PC-9 (cell line): ENCODE measurements at regions not wholly inside any gene's neighbourhood (a gene's known extent, or its start where the extent isn't known, plus 50 kb on each side); places are given as distances from the start of the nearest gene placed in this dataset.

Experiments
- BruUV-seq: library from RNA; stranded (reverse); fragments of 400-500 nt; replicated peaks from 2 replicates; lab custom pipeline; 2021; lab: Mats Ljungman, UMichigan
- CTCF ChIA-PET: fragments of 300-600 bp; sonication (Branson Sonifier 250); formaldehyde crosslinking; loops from one replicate; lab custom pipeline; 2022; ENCODE audit warnings: antibody characterized with exemption; lab: Charles Lee
- POLR2A ChIA-PET: fragments of 300-600 bp; sonication (Branson Sonifier 250); formaldehyde crosslinking; loops from one replicate; lab custom pipeline; 2022; ENCODE audit warnings: antibody characterized with exemption; ENCODE audit not compliant: unreplicated experiment; lab: Charles Lee
- DNase-seq, 2 experiments: peaks; one replicate each; pipeline versions ENCODE4 v3.0.0 to v3.0.0-alpha.2; 2015 to 2022; ENCODE audit warnings: mixed read lengths in 1 of 2
- H2AFZ ChIP-seq: fragments of 200-600 bp; sonication (generic); 2 replicates; pipeline ENCODE4 v1.8.1; 2017; ENCODE audit warnings: antibody characterized with exemption
- H3F3A ChIP-seq: fragments of 200-600 bp; sonication (generic); 2 replicates; pipeline ENCODE4 v1.8.1; 2017; ENCODE audit warnings: antibody characterized with exemption, mild to moderate bottlenecking, low read depth; ENCODE audit not compliant: insufficient read depth
- H3K27ac ChIP-seq: fragments of 200-600 bp; sonication (generic); 2 replicates; pipeline ENCODE4 v1.6.1; 2016; ENCODE audit warnings: mixed run types
- H3K27me3 ChIP-seq: fragments of 200-600 bp; sonication (generic); 2 replicates; pipeline ENCODE4 v1.6.1; 2016; ENCODE audit warnings: low read depth, mixed run types; ENCODE audit not compliant: insufficient read depth
- H3K36me3 ChIP-seq: fragments of 200-600 bp; sonication (generic); 2 replicates; pipeline ENCODE4 v1.6.1; 2016; ENCODE audit warnings: low read depth, mixed run types
- H3K4me1 ChIP-seq: fragments of 200-600 bp; sonication (generic); replicated peaks from 2 replicates; pipeline ENCODE4 v1.6.1; 2016; ENCODE audit warnings: mixed run types; ENCODE audit not compliant: insufficient read depth
- H3K4me2 ChIP-seq: fragments of 200-600 bp; sonication (generic); 2 replicates; pipeline ENCODE4 v1.6.1; 2017; ENCODE audit warnings: mixed run types
- H3K4me3 ChIP-seq: fragments of 200-600 bp; sonication (generic); 2 replicates; pipeline ENCODE4 v1.6.1; 2016; ENCODE audit warnings: mixed run types
- H3K79me2 ChIP-seq: fragments of 200-600 bp; sonication (generic); 2 replicates; pipeline ENCODE4 v1.6.1; 2017; ENCODE audit warnings: low read depth, mixed run types
- H3K9me2 ChIP-seq: fragments of 200-600 bp; sonication (generic); 2 replicates; pipeline ENCODE4 v1.8.1; 2017; ENCODE audit warnings: mild to moderate bottlenecking; ENCODE audit not compliant: insufficient read depth
- H3K9me3 ChIP-seq: fragments of 200-600 bp; sonication (generic); 2 replicates; pipeline ENCODE4 v1.8.1; 2016; ENCODE audit warnings: low read depth; ENCODE audit not compliant: insufficient read depth
- H4K20me1 ChIP-seq: fragments of 200-600 bp; sonication (generic); 2 replicates; pipeline ENCODE4 v1.8.1; 2017; ENCODE audit not compliant: insufficient read depth
- CTCF ChIP-seq: fragments of 200-600 bp; sonication (generic); conservative IDR thresholded peaks from 2 replicates; pipeline ENCODE4 v1.6.1; 2017; ENCODE audit warnings: mixed run types, antibody characterized with exemption, mild to moderate bottlenecking, moderate library complexity
- EZH2 ChIP-seq: fragments of 200-600 bp; sonication (generic); IDR thresholded peaks from 2 replicates; pipeline ENCODE4 v1.8.0; 2017; ENCODE audit warnings: antibody characterized with exemption, low read depth
- intact Hi-C: fragments of 100-400 bp; cut with micrococcal nuclease; formaldehyde crosslinking; loops from one replicate; pipeline ENCODE4 v1.10.0; 2022; ENCODE audit not compliant: unreplicated experiment

GRCh38 chr4:1464581-1465171 is 58.4 kb upstream of the NKX1-1 start:
- no peak for DNase-seq
- Histone ChIP-seq H3K4me1 (no peaks in the 10 kb centered on the region), H3K27ac (no peak overlapping the region), H3K9me3 (no peaks in the 10 kb centered on the region), H3K4me2 (no peak overlapping the region), H3K36me3 (no peaks in the 10 kb centered on the region), H3K4me3 (no peak overlapping the region), H3F3A (no peaks in the 10 kb centered on the region), H3K79me2 (no peaks in the 10 kb centered on the region), H4K20me1 (no peaks in the 10 kb centered on the region), H3K27me3 (peaks cover 87% of the 10 kb centered on the region), H3K9me2 (no peaks in the 10 kb centered on the region), H2AFZ (no peak overlapping the region)
- CTCF ChIA-PET = no interaction called here
- POLR2A ChIA-PET = no interaction called here
- intact Hi-C loops = no loop called here
- no TSS peak for BruUV-seq
- TF ChIP-seq CTCF = no peak
- no peak for TF ChIP-seq EZH2

DNA sequence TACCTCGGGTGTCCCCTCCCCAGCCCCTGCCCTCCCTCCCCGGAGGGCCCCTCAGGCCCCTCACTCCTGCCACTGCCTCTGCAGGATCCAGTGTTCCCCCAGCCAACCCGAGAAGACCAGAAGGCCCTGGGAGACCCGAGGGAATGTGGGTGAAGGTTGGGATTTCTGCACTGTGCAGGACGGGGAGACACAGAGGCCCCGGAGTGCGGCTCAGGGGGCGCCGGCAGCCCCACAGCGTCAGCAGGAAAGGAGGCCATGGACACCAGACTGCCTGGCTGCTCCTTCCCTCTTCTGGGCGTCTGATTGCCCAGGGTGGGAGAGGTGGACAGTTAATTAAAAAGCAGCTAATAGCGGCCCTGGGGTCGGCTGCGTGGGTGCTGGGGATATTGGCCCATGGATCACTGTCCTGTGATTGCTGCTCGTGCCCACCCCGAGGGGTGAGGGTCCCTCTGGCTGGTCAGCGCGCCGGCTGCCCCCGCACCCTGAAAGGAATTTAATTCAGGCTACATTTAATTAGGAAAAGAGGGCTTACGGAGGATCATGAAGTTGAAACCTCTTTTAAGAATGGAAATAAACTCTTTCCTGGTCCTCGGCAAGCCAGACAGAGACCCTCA is 57.8 kb upstream of the NKX1-1 start:
- peaks cover 87% of the 10 kb centered on the region for H3K27me3 ChIP-seq
- no peaks in the 10 kb centered on the region for H3K36me3 ChIP-seq
- H3K9me3 ChIP-seq = no peaks in the 10 kb centered on the region
- BruUV-seq = no TSS peak
- DNase-seq = no peak
- ChIA-PET CTCF (no interaction called here), POLR2A (no interaction called here)
- no peak overlapping the region for H2AFZ ChIP-seq
- H3K4me2 ChIP-seq = no peak overlapping the region
- TF ChIP-seq CTCF (no peak), EZH2 (no peak)
- no peak overlapping the region for H3K4me3 ChIP-seq
- intact Hi-C loops = no loop called here
- no peaks in the 10 kb centered on the region for H4K20me1 ChIP-seq
- no peaks in the 10 kb centered on the region for H3F3A ChIP-seq
- no peaks in the 10 kb centered on the region for H3K79me2 ChIP-seq
- no peak overlapping the region for H3K27ac ChIP-seq
- H3K9me2 ChIP-seq = no peaks in the 10 kb centered on the region
- H3K4me1 ChIP-seq = no peaks in the 10 kb centered on the region

GRCh38 chr4:1463088-1463926 is 57.1 kb upstream of the NKX1-1 start:
- POLR2A ChIA-PET = no interaction called here
- Histone ChIP-seq H3K9me3 (no peaks in the 10 kb centered on the region), H2AFZ (no peak overlapping the region), H3K4me3 (no peak overlapping the region), H3K79me2 (no peaks in the 10 kb centered on the region), H3K4me2 (no peak overlapping the region), H4K20me1 (no peaks in the 10 kb centered on the region), H3K36me3 (no peaks in the 10 kb centered on the region), H3K27ac (no peak overlapping the region), H3K27me3 (peaks cover 92% of the 10 kb centered on the region), H3F3A (no peaks in the 10 kb centered on the region), H3K4me1 (no peaks in the 10 kb centered on the region), H3K9me2 (no peaks in the 10 kb centered on the region)
- intact Hi-C loops = no loop called here
- DNase-seq = no peak
- TF ChIP-seq CTCF = no peak
- 0 out of 2 replicates have a peak, but pooled peaks have one; percentile 70 for TF ChIP-seq EZH2
- CTCF ChIA-PET = no interaction called here
- BruUV-seq = no TSS peak
